CD14-positive monocyte (primary cell): ENCODE measurements at regions not wholly inside any gene's neighbourhood (a gene's known extent, or its start where the extent isn't known, plus 50 kb on each side); places are given as distances from the start of the nearest gene placed in this dataset.

Experiments used
- DNase-seq, 3 donors: peaks; one replicate each; pipeline ENCODE4 v3.0.0-alpha.2; 2011 to 2022
- H2AFZ ChIP-seq: 2 replicates; pipeline ENCODE4 v1.6.0; 2012; ENCODE audit warnings: mild to moderate bottlenecking, low read depth, low read length, inconsistent platforms; ENCODE audit not compliant: insufficient read depth, poor library complexity, severe bottlenecking
- H3K27ac ChIP-seq, 2 donors: 1 replicate in 1 of 2; 2 replicates in 1 of 2; pipeline ENCODE4 v1.5.1; 2012 to 2013; ENCODE audit warnings: low read length in 2 of 2, control low read depth in 1 of 2, inconsistent platforms in 1 of 2, low read depth in 1 of 2, mild to moderate bottlenecking in 1 of 2
- H3K27me3 ChIP-seq, 2 donors: one replicate each; pipeline versions ENCODE4 v1.6.0 to v1.6.1; 2011 to 2013; ENCODE audit warnings: low read length in 2 of 2; ENCODE audit not compliant: control insufficient read depth in 2 of 2, insufficient read depth in 2 of 2
- H3K36me3 ChIP-seq, 2 donors: replicated peaks in 1 of 2; 1 replicate in 1 of 2; 2 replicates in 1 of 2; pipeline versions ENCODE4 v1.5.1 to v1.6.1; 2012 to 2013; ENCODE audit warnings: low read length in 2 of 2, control low read depth in 1 of 2, inconsistent platforms in 1 of 2, mild to moderate bottlenecking in 1 of 2; ENCODE audit not compliant: insufficient read depth in 2 of 2, control insufficient read depth in 1 of 2
- H3K4me1 ChIP-seq, 2 donors: 1 replicate in 1 of 2; 2 replicates in 1 of 2; pipeline versions ENCODE4 v1.5.1 to v1.6.1; 2012 to 2013; ENCODE audit warnings: low read length in 2 of 2, control low read depth in 1 of 2, inconsistent platforms in 1 of 2, mild to moderate bottlenecking in 1 of 2, moderate library complexity in 1 of 2; ENCODE audit not compliant: insufficient read depth in 2 of 2, control insufficient read depth in 1 of 2
- H3K4me2 ChIP-seq: replicated peaks from 2 replicates; pipeline ENCODE3; 2012; ENCODE audit warnings: low read length, moderate library complexity, mild to moderate bottlenecking; ENCODE audit not compliant: poor library complexity, severe bottlenecking; ENCODE audit errors: extremely low read depth
- H3K4me3 ChIP-seq, 3 experiments: fragments of 200-600 bp in 1 of 3; sonication (generic) in 1 of 3; replicated peaks in 1 of 3; 1 replicate in 2 of 3; 2 replicates in 1 of 3; pipeline ENCODE4 v1.5.1; 2011 to 2013; ENCODE audit warnings: low read length in 3 of 3, mild to moderate bottlenecking in 3 of 3, control low read depth in 2 of 3, low read depth in 2 of 3, inconsistent platforms in 1 of 3, moderate library complexity in 1 of 3
- H3K79me2 ChIP-seq: 2 replicates; pipeline ENCODE4 v1.6.0; 2012; ENCODE audit warnings: mild to moderate bottlenecking, control low read depth, inconsistent platforms, low read length, moderate library complexity; ENCODE audit not compliant: insufficient read depth
- H3K9ac ChIP-seq: 2 replicates; pipeline ENCODE4 v1.6.0; 2017; ENCODE audit warnings: low read length, mild to moderate bottlenecking; ENCODE audit not compliant: insufficient read depth, poor library complexity, severe bottlenecking
- H3K9me3 ChIP-seq, 2 donors: replicated peaks in 1 of 2; 1 replicate in 1 of 2; 2 replicates in 1 of 2; pipeline versions ENCODE4 v1.5.1 to v1.6.1; 2012 to 2013; ENCODE audit warnings: low read length in 2 of 2, control low read depth in 1 of 2; ENCODE audit not compliant: control insufficient read depth in 1 of 2, insufficient read depth in 1 of 2
- H4K20me1 ChIP-seq: 2 replicates; pipeline ENCODE4 v1.6.0; 2012; ENCODE audit warnings: mild to moderate bottlenecking, low read length, control low read depth, moderate library complexity; ENCODE audit not compliant: insufficient read depth
- H3K27ac Mint-ChIP-seq, 7 donors: one replicate each; pipeline ENCODE4 v1.8.0; 2020; ENCODE audit warnings: mild to moderate bottlenecking in 7 of 7, mixed read lengths in 7 of 7, moderate library complexity in 6 of 7, inconsistent platforms in 2 of 7
- H3K27me3 Mint-ChIP-seq, 3 donors: one replicate each; pipeline ENCODE4 v1.8.0; 2021 to 2022; ENCODE audit warnings: low read depth in 3 of 3, mild to moderate bottlenecking in 3 of 3, mixed read lengths in 3 of 3, moderate library complexity in 3 of 3, inconsistent platforms in 1 of 3
- H3K36me3 Mint-ChIP-seq, 2 donors: one replicate each; pipeline ENCODE4 v1.8.0; 2020; ENCODE audit warnings: mixed read lengths in 2 of 2, inconsistent platforms in 1 of 2, mild to moderate bottlenecking in 1 of 2
- H3K4me1 Mint-ChIP-seq: one replicate; pipeline ENCODE4 v1.8.0; 2020; ENCODE audit warnings: mild to moderate bottlenecking, mixed read lengths
- H3K4me3 Mint-ChIP-seq, 2 donors: one replicate each; pipeline ENCODE4 v1.8.0; 2020; ENCODE audit warnings: mild to moderate bottlenecking in 2 of 2, mixed read lengths in 2 of 2, moderate library complexity in 1 of 2
- H3K9me3 Mint-ChIP-seq, 7 donors: one replicate each; pipeline ENCODE4 v1.8.0; 2020 to 2022; ENCODE audit warnings: mixed read lengths in 7 of 7, mild to moderate bottlenecking in 6 of 7, moderate library complexity in 6 of 7, inconsistent platforms in 2 of 7
- WGBS: methylation state at CpG from one replicate; pipeline ENCODE4 v1.1.5; 2013; ENCODE audit warnings: missing lambda C conversion rate; ENCODE audit not compliant: insufficient coverage; 5-methylcytosine and 5-hydroxymethylcytosine counted together
- intact Hi-C, 2 donors: fragments of 100-400 bp; cut with micrococcal nuclease; formaldehyde crosslinking; loops; one replicate each; pipeline versions ENCODE4 v1.15.0 to v1.15.1; 2023
- TF ChIP-seq, protein P1 (sequence below): fragments of 200-600 bp; IDR thresholded peaks from one replicate; pipeline ENCODE4 v1.8.0; 2022; ENCODE audit warnings: antibody characterized with exemption, mild to moderate bottlenecking

DNA sequence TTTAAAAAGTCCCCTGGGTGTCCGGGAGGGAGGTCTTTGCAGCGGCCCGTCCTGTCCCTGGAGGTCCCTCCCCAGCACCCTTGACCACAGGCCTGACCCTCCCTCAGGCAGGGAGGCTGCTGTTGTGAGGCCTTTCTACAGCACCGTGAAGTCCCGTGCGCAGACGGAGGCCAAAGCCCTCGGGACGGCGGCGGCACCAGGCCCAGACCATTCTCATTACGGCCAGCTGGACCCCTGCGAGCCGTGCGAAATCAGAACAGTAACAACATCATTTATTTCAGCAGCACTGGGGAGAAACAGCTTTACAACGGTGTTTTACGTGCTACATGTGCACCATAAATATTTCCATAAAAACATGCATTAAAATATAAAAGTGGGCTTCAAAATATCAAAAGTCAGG is 101.4 kb upstream of the ACTRT2 start:
- no peaks in the 10 kb centered on the region for H3K4me1 Mint-ChIP-seq
- no peak overlapping the region for H3K9ac ChIP-seq
- H3K27ac Mint-ChIP-seq = no peak overlapping the region
- H3K36me3 ChIP-seq = no peaks in the 10 kb centered on the region
- H3K4me2 ChIP-seq = no peak overlapping the region
- H3K4me3 Mint-ChIP-seq = peak overlapping the region in 1 of 2 donors; percentile 21
- 93% methylated on average over 8 of the region's 17 CpGs for WGBS
- H2AFZ ChIP-seq = no peak overlapping the region
- peaks cover 9 to 12% of the 10 kb centered on the region in 2 donors for H3K9me3 ChIP-seq
- peaks cover 0 to 8% (median 2%) of the 10 kb centered on the region in 7 donors for H3K9me3 Mint-ChIP-seq
- TF ChIP-seq, protein P1, sequence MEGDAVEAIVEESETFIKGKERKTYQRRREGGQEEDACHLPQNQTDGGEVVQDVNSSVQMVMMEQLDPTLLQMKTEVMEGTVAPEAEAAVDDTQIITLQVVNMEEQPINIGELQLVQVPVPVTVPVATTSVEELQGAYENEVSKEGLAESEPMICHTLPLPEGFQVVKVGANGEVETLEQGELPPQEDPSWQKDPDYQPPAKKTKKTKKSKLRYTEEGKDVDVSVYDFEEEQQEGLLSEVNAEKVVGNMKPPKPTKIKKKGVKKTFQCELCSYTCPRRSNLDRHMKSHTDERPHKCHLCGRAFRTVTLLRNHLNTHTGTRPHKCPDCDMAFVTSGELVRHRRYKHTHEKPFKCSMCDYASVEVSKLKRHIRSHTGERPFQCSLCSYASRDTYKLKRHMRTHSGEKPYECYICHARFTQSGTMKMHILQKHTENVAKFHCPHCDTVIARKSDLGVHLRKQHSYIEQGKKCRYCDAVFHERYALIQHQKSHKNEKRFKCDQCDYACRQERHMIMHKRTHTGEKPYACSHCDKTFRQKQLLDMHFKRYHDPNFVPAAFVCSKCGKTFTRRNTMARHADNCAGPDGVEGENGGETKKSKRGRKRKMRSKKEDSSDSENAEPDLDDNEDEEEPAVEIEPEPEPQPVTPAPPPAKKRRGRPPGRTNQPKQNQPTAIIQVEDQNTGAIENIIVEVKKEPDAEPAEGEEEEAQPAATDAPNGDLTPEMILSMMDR = no peak
- no peak overlapping the region for H3K4me3 ChIP-seq
- H3K79me2 ChIP-seq = no peaks in the 10 kb centered on the region
- no peaks in the 10 kb centered on the region for H3K4me1 ChIP-seq
- H4K20me1 ChIP-seq = no peaks in the 10 kb centered on the region
- no peak overlapping the region for H3K27ac ChIP-seq
- H3K27me3 ChIP-seq = no peaks in the 10 kb centered on the region
- H3K27me3 Mint-ChIP-seq = peaks cover 0 to 4% (median 0%) of the 10 kb centered on the region in 3 donors
- no peaks in the 10 kb centered on the region for H3K36me3 Mint-ChIP-seq
- intact Hi-C loops = no loop called here
- DNase-seq = no peak

DNA sequence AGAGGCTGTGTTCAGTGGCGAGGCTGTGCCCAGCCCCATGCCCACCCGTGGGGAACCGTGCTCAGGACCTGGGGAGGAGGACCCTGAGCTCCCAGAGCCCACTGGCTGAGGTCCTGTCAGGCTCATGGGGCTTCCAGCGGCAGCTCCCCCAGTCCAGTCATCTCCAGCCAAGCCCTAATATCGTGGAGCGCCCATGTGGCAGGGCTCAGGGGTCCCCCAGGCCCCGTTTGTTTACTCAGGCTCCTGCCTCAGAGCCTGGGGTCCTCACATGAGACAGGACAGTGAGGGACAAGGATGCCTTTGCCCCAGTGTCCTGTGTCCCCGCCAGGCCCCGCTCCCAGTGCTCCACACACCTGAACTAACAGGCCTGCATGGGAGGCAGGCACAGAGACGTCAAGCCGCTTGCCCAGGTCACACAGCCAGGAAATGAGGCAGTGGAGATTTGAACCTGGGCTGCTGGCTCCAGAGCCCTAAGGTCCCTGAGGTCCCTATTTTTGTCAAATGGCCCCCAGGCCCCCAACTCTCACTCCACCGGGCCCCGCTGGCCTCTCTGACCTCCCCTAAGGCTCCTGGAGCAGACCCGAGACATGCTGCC is 100.7 kb upstream of the ACTRT2 start:
- 94% methylated on average over 12 of the region's 14 CpGs for WGBS
- Mint-ChIP-seq H3K27me3 (peaks cover 0 to 3% (median 0%) of the 10 kb centered on the region in 3 donors), H3K27ac (no peak overlapping the region), H3K36me3 (no peaks in the 10 kb centered on the region), H3K9me3 (peaks cover 0 to 4% (median 2%) of the 10 kb centered on the region in 7 donors), H3K4me3 (no peak overlapping the region), H3K4me1 (no peaks in the 10 kb centered on the region)
- Histone ChIP-seq H3K4me1 (no peaks in the 10 kb centered on the region), H4K20me1 (no peaks in the 10 kb centered on the region), H3K9me3 (peaks cover 7 to 8% of the 10 kb centered on the region in 2 donors), H3K36me3 (no peaks in the 10 kb centered on the region), H3K27ac (no peak overlapping the region), H3K4me2 (no peak overlapping the region), H3K9ac (no peak overlapping the region), H3K4me3 (no peak overlapping the region), H3K27me3 (no peaks in the 10 kb centered on the region), H2AFZ (no peak overlapping the region), H3K79me2 (no peaks in the 10 kb centered on the region)
- intact Hi-C loops = no loop called here
- TF ChIP-seq, protein P1 = no peak
- no peak for DNase-seq
